ENCODE measurements at regions not wholly inside any gene's neighbourhood (a gene's known extent, or its start where the extent isn't known, plus 50 kb on each side); places are given as distances from the start of the nearest gene placed in this dataset.
A peak's percentile ranks its signal among the peaks of the same experiment; 100 is the strongest.

GRCh38 chr2:220521551-220521950, 894.1 kb downstream of the SLC4A3 start:
- intact Hi-C loops (cut with micrococcal nuclease), result no loop called here
- no peak overlapping the region for H3K27ac ChIP-seq (replicated peaks)

DNA sequence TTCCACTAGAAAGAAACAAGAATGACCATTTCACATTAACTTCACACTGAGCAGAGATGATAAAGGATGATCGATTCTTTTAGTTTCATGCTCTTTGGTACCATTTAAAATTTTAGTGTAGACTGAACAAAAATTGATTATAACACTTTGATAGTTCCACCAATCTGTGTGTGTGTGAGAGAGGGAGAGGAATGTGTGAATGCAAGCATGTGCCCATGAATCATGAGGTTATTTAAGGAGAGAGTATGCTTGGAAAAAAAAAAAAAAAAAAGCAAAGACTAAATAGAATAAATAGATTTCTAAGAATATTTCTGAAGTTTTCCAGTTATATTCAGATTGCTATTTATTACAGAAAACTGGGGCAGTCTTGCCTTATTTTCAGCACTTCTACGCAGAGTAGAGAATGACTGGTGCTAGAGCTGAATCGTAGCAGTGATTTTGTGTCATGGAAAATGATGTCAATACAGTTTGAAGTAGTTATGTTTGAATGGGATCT, 900.8 kb downstream of the SLC4A3 start:
- no peak overlapping the region for H3K27ac ChIP-seq (replicated peaks)
- intact Hi-C loops (cut with micrococcal nuclease), result no loop called here
- no peak overlapping the region for H3K4me3 ChIP-seq
- H3K9me3 ChIP-seq (replicated peaks), result peaks cover 14% of the 10 kb centered on the region
- TF ChIP-seq, protein P1, sequence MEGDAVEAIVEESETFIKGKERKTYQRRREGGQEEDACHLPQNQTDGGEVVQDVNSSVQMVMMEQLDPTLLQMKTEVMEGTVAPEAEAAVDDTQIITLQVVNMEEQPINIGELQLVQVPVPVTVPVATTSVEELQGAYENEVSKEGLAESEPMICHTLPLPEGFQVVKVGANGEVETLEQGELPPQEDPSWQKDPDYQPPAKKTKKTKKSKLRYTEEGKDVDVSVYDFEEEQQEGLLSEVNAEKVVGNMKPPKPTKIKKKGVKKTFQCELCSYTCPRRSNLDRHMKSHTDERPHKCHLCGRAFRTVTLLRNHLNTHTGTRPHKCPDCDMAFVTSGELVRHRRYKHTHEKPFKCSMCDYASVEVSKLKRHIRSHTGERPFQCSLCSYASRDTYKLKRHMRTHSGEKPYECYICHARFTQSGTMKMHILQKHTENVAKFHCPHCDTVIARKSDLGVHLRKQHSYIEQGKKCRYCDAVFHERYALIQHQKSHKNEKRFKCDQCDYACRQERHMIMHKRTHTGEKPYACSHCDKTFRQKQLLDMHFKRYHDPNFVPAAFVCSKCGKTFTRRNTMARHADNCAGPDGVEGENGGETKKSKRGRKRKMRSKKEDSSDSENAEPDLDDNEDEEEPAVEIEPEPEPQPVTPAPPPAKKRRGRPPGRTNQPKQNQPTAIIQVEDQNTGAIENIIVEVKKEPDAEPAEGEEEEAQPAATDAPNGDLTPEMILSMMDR (IDR thresholded peaks at IDR 0.05; ENCODE audit: borderline replicate concordance), result no peak
- H3K36me3 ChIP-seq, result no peaks in the 10 kb centered on the region
- H3K4me1 ChIP-seq, result peaks cover 10% of the 10 kb centered on the region
- no peaks in the 10 kb centered on the region for H3K27me3 ChIP-seq (ENCODE audit: low read depth)
- no peak for DNase-seq

More at GRCh38 chr2:220521551-220521950, 894.1 kb downstream of the SLC4A3 start:
- no peak for DNase-seq
- H3K4me3 ChIP-seq, result no peak overlapping the region
- no peaks in the 10 kb centered on the region for H3K9me3 ChIP-seq (replicated peaks)
- H3K36me3 ChIP-seq, result no peaks in the 10 kb centered on the region
- H3K27me3 ChIP-seq (ENCODE audit: low read depth), result peaks cover 6% of the 10 kb centered on the region
- H3K4me1 ChIP-seq, result no peaks in the 10 kb centered on the region
- TF ChIP-seq, protein P1 (IDR thresholded peaks at IDR 0.05; ENCODE audit: borderline replicate concordance), result no peak

- Histone ChIP-seq H3K27me3 (ENCODE audit: low read depth) (no peaks in the 10 kb centered on the region), H3K4me3 (no peak overlapping the region), H3K36me3 (no peaks in the 10 kb centered on the region), H3K9me3 (replicated peaks) (peaks cover 29% of the 10 kb centered on the region), H3K4me1 (peaks cover 10% of the 10 kb centered on the region), H3K27ac (replicated peaks) (no peak overlapping the region)
- intact Hi-C loops (cut with micrococcal nuclease), result no loop called here
- TF ChIP-seq, protein P1 (IDR thresholded peaks at IDR 0.05; ENCODE audit: borderline replicate concordance), result no peak
- DNase-seq, result no peak
These were observed 903.8 kb downstream of the SLC4A3 start for GRCh38 chr2:220531216-220531615.

DNA sequence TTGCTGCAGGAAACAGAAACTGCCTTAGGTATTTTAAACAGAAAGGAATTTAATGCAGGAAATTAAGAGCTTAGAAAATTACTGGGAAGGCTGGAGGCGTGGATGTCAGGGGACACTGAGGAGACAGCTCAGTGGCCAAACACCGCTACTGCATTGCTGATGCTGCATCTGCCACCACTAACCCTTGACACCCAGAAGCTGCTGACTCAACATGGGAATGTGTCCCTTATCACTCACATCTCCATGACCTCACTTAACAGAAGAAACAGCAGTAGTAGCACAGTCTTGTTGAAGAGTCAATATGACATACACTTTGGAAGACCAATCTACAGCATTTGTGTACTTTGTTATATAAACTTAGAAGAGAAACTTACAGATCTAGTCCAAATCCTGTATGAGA, 906.1 kb downstream of the SLC4A3 start:
- H3K4me3 ChIP-seq, result no peak overlapping the region
- no peak overlapping the region for H3K27ac ChIP-seq (replicated peaks)
- no peak for DNase-seq
- peaks cover 4% of the 10 kb centered on the region for H3K4me1 ChIP-seq
- TF ChIP-seq, protein P1 (IDR thresholded peaks at IDR 0.05; ENCODE audit: borderline replicate concordance), result peak; percentile 11
- intact Hi-C loops (cut with micrococcal nuclease), result no loop called here
- no peaks in the 10 kb centered on the region for H3K27me3 ChIP-seq (ENCODE audit: low read depth)
- peaks cover 29% of the 10 kb centered on the region for H3K9me3 ChIP-seq (replicated peaks)
- H3K36me3 ChIP-seq, result no peaks in the 10 kb centered on the region

- no peak overlapping the region for H3K27ac ChIP-seq (replicated peaks)
- H3K4me3 ChIP-seq, result no peak overlapping the region
- H3K4me1 ChIP-seq, result no peaks in the 10 kb centered on the region
- peaks cover 30% of the 10 kb centered on the region for H3K9me3 ChIP-seq (replicated peaks)
- intact Hi-C loops (cut with micrococcal nuclease), result no loop called here
- TF ChIP-seq, protein P1 (IDR thresholded peaks at IDR 0.05; ENCODE audit: borderline replicate concordance), result no peak
- H3K27me3 ChIP-seq (ENCODE audit: low read depth), result no peaks in the 10 kb centered on the region
- no peak for DNase-seq
- H3K36me3 ChIP-seq, result no peaks in the 10 kb centered on the region
These were observed 912.1 kb downstream of the SLC4A3 start for GRCh38 chr2:220539481-220539880.
